MV-4-11 (cell line): ENCODE measurements at regions not wholly inside any gene's neighbourhood (a gene's known extent, or its start where the extent isn't known, plus 50 kb on each side); places are given as distances from the start of the nearest gene placed in this dataset.
"Not testable (repeated sequence)": the region's sequence is repeated elsewhere in the genome, so short reads cannot be mapped to it uniquely, and the experiment has no call there.

Experiments used
- DNase-seq: peaks from one replicate; lab custom pipeline; 2025; lab: John Stamatoyannopoulos, UW

GRCh38 chr16:66095676-66096075 is 270.8 kb upstream of the CDH5 start:
- no peak for DNase-seq

- DNase-seq, result no peak
Measured at GRCh38 chr16:66093191-66093590, 273.3 kb upstream of the CDH5 start.

GRCh38 chr16:66091471-66091891 is 275.0 kb upstream of the CDH5 start:
- DNase-seq, result no peak

DNA sequence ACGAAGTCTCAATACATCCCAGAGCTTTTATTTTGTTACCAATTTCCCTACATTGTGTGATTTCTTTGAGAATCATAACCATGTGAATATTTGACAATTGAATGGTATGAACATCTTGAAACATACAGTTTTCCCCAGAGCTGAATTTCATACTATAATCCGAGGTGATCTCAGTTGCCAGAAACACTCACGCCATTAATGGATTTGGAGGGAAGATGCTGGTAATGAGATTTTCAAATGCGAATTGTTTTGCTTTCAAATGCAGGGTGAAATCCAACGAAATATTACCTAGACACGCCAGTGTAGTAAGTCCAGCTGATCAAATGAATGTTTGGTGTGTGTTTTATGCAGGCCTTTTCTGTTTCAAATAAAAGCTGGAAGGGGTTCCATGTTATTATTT is 277.8 kb upstream of the CDH5 start:
- no peak for DNase-seq

DNA sequence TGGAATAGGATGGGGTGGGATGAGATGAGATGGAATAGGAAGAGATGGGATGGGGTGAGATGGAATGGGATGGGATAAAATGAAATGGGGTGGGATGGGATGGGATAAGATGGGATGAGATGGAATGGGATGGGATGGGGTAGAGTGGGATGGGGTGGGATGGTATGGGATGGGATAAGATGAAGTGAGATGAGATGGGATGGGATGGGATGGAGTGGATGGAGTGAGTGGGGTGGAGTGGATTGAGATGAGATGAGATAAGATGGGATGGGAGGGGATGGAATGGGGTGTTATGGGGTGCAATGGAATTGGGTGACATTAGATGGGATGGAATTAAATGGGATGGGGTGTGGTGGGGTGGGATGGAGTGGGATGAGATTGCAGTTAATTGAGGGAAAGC is 279.2 kb upstream of the CDH5 start:
- no peak for DNase-seq

DNA sequence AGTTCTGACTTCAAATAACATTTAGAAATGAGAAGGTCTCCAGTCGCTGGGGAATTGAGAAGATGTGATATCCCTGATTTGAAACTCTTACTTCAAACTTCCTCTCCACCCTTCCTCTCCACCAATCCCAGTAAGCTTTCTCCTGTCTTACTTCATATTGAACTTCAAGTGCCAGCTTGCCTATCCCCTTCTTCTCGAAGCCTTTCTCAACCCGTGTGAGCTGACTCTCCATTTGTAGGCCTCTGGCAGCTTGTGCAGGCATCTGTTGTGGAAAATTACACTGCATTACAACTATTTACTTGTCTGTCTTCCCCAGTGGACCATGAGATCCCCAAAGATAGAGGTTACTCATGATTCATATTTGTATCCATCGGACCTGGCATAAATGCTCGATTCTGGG is 280.8 kb upstream of the CDH5 start:
- DNase-seq, result no peak

DNA sequence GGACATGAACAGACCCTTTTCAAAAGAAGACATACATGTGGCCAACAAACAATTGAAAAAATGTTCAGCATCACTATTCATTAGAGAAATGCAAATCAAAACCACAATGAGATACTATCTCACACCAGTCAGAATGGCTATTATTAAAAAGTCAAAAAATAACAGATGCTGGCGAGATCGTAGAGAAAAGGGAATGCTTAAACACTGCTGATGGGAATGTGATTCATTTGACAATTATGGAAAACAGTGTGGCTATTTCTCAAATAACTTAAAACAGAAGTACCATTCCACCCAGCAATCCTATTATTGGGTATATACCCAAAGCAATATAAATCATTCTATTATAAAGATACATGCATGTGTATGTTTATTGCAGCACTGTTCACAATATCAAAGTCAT is 281.8 kb upstream of the CDH5 start:
- DNase-seq, result not testable (repeated sequence)

DNA sequence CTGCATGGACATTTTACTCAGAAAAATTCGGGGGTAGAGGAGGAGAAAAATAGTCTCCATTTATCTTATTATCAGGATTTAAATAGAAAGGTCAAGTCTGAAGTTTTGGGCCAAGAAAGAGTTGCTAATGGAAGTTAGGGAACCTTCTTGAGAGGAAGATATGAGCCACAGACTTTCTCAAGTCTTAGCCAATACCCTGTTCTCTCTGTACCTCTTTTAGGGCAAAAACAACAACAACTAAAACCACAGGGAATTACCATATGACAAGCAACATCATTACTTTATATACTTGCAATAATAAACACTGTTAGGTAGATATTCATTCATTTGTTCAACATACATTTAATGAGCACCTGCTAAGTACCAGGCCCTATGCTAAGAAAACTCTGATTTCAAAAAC is 282.2 kb upstream of the CDH5 start:
- DNase-seq, result no peak

GRCh38 chr16:66083171-66083570 is 283.3 kb upstream of the CDH5 start:
- no peak for DNase-seq

GRCh38 chr16:66082424-66082823 is 284.1 kb upstream of the CDH5 start:
- DNase-seq, result no peak

- no peak for DNase-seq
Measured at GRCh38 chr16:66081775-66082366, 284.6 kb upstream of the CDH5 start.

- no peak for DNase-seq
Measured at GRCh38 chr16:66079671-66080334, 286.7 kb upstream of the CDH5 start.

DNA sequence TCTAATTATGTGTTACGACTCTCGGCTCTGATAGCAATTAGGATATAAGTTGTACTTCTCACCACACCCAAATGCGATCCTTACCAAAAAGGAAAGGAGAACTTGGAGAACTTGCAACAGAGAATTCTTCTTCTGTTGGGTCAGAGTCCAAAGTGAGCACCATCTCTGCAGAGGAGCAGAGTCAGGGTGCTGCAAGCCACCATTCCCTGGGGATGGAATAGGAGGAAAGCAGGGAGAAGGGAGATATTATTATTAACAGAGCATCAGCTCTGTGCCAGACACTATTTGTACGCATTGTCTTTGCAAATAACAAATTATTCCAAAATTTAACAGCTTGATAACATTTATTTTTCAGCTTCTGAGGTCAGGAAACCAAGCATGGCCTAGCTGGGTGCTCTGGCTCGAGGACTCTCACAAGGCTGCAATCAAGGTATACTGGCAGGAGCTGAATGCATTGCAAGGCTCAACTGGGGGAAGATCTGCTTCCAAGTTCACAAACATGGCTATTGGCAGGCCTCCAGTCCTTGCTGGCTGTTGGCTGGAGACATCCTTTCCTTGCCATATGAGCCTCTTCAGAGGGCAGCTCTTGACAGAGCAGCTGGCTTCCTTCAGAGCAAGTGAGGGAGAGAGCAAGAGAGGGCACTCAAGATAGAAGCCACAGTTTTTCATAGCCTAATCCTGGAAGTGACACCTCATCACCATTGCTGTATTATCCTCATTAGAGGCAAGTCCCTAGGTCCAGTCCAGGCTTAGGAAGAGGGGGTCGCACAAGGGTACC is 296.2 kb upstream of the CDH5 start:
- DNase-seq, result no peak

GRCh38 chr16:66069587-66069986 is 296.9 kb upstream of the CDH5 start:
- DNase-seq, result no peak

- DNase-seq, result no peak
Measured at GRCh38 chr16:66066404-66066803, 300.1 kb upstream of the CDH5 start.

- DNase-seq, result no peak
Measured at GRCh38 chr16:66065925-66066324, 300.6 kb upstream of the CDH5 start.

DNA sequence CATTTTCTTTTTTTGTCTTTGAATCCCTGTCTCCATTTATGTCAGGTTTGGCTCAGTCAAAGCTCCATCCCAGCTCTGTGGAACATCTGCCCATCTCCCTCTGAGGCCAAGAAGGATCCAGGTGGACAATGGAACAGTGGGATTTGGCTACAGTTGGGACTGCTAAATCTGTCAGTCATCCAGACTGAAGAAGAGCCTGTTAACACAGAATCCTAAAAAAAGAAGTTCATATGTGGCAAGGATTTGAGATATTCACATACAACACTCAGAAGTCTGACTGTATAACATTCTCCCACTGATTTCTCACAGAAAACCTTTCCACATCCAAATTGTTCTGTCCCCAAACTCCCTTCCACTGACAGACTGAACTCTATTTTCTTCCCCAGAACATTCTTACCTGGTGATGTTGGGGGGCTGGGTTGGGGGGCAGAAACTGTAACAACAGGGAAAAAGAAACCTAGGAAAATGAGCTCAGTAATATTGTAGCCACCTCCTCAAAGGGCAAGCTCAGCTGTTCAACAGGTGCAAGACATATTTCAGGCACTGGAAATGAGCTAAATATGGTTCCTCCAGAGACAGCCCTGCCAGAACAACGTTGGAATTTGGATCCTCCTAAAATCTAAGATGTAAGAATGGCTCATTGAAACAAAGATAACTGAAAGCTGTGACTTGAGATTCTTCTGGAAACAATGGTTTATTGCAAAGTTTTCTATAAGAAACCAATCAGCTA is 301.5 kb upstream of the CDH5 start:
- no peak for DNase-seq

DNA sequence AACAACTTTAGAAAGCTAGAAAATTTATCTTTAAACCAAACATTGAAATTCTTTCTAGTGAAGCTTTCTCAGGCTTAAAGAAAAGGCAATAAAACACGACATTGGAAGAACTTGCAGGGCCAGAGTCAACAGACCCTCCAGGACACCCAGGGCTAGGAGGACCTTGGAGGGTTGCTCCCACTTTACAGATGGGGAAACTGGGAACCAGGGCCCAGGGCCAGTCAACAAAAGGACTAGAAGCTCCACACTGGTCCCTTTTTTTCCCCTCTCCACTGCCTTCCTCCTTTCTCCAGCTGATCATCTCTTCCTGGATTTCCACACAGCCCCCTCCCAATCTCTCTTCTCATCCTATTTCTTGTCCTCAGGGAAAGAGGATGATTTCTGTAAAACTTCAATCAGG is 307.7 kb upstream of the CDH5 start:
- no peak for DNase-seq

GRCh38 chr16:66058172-66058691 is 308.3 kb upstream of the CDH5 start:
- DNase-seq, result no peak

GRCh38 chr16:66057057-66057456 is 309.4 kb upstream of the CDH5 start:
- no peak for DNase-seq

DNA sequence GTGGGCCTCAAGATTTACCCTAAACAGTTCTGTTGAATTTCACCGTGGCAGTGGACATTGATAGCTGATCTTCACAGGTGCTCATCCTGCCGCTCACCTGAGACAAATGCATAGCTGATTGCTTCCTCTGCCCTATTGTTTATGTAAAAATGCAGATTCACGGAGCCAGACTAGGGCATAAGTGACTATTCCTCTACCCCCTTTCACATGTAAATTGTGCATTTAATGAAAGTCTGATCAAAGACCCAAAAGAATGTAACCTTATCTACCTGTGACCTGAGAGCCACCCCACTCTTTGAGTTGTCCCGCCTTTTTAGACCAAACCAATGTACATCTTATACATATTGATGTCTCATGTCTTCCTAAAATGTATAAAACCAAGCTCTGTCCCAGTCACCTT is 312.4 kb upstream of the CDH5 start:
- DNase-seq, result no peak

- DNase-seq, result no peak
Measured at GRCh38 chr16:66052745-66053144, 313.7 kb upstream of the CDH5 start.
